ENCODE measurements at regions not wholly inside any gene's neighbourhood (a gene's known extent, or its start where the extent isn't known, plus 50 kb on each side); places are given as distances from the start of the nearest gene placed in this dataset.
"Not testable (repeated sequence)": the region's sequence is repeated elsewhere in the genome, so short reads cannot be mapped to it uniquely, and the experiment has no call there.

DNA sequence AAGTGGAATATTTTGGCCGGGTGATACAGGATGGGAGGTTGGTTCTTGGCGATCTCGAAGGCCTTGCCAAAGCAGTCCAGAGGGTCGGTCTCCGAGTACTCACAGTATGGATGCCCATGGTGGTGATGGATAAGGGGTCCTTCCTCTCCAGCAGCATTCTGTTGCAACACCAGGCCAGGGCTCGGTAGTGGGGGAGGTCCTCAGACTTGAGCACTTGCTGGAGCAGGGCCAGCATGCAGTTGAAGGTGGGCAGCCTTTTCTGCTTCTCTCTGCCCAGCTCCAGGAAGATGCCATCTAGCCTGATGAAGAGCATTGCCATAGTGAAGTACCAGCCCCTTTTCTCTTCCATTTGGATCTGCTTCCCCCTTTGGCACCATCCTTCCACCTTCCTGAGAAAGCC is 99.4 kb upstream of the MCHR2 start:
- no peak for DNase-seq (ENCODE audit: low read depth)

DNA sequence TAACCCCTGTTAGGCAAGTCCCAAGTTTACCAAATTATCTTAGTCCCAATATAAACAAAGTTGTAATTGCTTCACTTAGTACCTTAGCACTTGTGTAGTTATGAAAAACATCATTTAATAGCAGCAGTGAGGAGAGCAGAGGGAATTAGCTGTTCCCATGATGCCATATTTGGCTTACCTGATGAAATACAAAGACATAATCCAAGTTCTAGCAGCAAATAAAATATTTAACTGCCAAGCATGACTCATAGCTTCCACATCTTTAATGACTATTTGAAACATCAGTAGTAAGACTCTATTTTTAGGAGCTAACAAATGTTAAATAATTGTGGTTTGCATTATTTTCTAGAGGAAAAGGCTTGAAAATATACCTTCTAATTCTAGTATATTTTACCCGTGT is 94.0 kb upstream of the MCHR2 start:
- DNase-seq (ENCODE audit: low read depth), result no peak

DNA sequence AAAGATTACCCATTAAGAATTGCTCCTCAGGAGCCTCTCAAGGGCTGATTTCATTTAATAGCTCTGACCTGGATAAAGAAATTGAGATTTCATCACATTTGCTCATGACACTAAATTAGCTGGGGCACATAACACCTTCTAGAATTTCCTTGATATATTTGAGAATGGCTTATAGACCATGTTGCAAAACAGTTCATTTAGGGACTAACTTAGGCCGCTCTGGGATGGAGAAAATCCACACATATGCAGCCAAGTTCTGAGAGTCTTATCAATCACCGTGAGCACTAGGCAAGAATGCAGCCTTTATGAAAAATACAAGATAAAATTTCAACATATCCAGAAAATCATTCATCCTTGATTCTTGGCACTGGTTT is 91.0 kb upstream of the MCHR2 start:
- DNase-seq (ENCODE audit: low read depth), result no peak

DNA sequence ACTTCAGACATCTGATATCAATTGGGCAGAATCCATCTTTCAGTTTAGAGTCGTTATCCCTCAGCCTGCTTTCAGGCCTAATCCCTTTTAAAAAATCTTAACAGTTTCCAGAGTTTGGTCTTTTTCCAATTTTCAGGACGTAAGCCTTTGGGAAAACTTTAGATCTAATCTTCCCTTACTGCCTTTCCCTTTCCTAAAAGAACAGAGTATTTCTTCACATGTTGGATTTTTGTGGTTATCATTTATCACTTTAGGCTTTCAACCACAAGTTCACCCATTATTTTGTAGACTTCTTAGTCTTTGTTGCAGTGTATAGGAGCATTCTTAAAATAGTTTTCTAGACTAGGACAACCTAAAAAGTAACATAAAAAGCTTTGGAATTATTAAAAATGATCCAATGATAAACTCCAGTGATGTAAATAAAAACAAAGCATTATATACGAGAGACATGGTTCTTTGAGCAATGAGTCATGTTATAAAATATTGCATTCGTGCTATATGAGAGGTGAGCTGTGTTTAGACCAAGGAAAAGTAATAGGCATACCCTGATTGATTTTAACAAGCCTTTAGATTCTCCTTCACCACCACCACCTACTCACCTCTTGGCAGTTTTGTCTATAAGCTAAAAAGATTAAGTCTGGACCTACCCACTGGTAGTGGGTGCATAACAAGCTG is 90.4 kb upstream of the MCHR2 start:
- DNase-seq (ENCODE audit: low read depth), result no peak

DNA sequence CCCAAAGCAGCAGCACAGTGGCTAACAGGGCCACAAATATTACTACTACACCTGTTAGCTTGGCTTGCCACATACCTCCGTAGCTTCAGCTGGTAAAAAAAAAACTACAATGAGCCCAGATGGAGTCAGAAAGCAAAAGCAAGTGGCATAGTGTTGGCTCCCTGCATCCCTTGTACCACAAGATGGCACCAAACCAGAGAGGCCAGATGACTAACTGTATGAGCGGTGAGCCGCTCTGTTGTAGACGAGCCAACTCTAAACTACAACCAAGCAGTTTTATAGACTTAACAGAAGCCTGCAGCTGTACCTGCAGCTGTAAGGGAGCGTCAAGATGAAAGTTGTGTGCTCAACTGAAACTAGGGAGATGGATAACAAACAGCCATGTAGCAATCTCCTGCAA is 84.5 kb upstream of the MCHR2 start:
- DNase-seq (ENCODE audit: low read depth), result no peak

DNA sequence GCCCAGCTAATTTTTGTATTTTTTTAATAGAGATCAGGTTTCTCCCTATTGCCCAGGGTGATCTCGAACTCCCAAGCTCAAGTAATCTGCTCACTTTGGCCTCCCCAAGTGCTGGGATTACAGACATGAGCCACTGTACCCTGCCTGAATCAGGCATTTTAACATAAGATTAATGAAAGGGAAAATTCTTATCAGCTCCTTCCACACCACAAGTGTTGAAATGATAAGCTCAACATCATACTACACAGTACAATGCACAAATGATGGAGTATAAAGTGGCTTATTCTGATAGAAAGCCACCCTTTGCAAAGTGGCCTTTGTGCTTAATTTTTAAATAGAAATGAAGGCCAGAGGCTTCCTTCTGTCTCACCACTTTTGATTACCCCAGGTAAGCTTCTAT is 71.3 kb upstream of the MCHR2 start:
- DNase-seq (ENCODE audit: low read depth), result no peak

DNA sequence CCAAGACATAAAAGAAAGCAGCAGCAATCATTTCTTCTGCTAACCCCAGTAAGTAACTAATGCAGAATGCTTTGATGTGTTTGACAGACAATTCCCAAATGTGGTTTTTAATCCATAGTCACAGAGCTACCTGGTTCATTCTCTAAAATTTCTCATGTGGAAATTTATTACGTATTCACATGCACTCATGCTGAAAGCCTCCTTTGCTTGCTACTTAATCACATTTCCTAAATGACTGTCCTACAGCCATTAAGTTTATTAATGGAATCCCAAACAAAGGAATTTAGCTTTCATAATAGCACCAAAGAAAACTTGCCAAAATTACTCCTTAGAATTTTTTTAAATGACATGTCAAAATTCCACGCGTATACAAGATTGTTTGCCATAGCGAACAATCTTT is 68.6 kb upstream of the MCHR2 start:
- DNase-seq (ENCODE audit: low read depth), result no peak

DNA sequence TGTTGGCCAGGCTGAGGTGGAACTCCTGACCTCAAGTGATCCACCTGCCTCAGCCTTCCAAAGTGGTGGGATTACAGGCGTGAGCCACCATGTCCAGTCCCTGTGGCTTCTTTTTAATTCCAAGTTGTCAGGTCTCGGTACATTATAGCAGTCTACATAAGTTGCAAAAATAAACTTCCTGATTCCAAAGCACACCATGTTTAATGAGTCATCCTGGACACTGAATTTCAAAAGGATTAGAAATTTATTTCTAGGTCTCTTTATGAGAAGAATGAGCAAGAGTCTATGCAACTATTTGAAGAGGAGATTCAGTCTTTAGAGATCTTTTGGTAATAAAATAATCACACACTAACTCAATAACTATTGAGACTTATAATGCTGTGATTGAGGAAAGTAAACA is 63.9 kb upstream of the MCHR2 start:
- no peak for DNase-seq (ENCODE audit: low read depth)

DNA sequence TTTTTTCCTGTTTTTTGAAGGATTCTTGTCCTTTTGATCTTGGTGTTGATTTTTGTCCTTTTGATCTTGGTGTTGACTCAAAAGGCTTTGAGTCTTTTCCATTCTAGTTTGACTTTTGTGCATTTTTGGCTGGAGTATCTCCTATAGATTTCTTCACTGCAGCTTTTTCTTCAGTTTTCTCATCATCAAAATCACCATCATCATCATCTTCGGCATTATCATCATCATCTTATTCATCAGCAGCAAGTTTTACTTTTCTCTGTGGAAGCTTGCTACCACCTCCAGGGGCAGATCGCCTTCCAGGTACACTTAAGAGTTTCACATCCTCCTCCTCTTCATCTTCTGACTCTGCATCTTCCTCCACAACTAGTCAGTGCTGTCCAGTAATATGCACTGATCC is 56.5 kb upstream of the MCHR2 start:
- no peak for DNase-seq (ENCODE audit: low read depth)

DNA sequence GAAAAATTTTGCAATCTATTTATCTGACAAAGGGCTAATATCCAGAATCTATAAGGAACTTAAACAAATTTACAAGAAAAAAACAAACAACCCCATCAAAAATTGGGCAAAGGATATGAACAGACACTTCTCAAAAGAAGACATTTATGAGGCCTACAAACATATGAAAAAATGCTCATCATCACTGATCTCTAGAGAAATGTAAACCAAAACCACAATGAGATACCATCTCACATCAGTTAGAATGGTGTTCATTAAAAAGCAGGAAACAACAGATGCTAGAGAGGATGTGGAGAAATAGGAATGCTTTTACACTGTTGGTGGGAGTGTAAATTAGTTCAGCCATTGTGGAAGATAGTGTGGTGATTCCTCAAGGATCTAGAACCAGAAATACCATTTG is 49.9 kb upstream of the MCHR2 start:
- not testable (repeated sequence) for DNase-seq (ENCODE audit: low read depth)

Data from stimulated activated CD8-positive, alpha-beta memory T cell treated with anti-CD3 and anti-CD28 coated beads, Interleukin-4, amount 100 ng/mL, for 24 hours (primary cell).